Middle frontal gyrus (tissue), 1 donor: ENCODE measurements at regions not wholly inside any gene's neighbourhood (a gene's known extent, or its start where the extent isn't known, plus 50 kb on each side); places are given as distances from the start of the nearest gene placed in this dataset.
"Not testable (repeated sequence)": the region's sequence is repeated elsewhere in the genome, so short reads cannot be mapped to it uniquely, and the experiment has no call there.

Experiments used
- DNase-seq: peaks from one replicate; pipeline ENCODE4 v3.0.0-alpha.2; 2015; ENCODE audit warnings: low spot score; ENCODE audit errors: extremely low spot score

GRCh38 chr6:8628063-8628462 lies 192.7 kb upstream of the SLC35B3 start:
- DNase-seq: no peak

DNA sequence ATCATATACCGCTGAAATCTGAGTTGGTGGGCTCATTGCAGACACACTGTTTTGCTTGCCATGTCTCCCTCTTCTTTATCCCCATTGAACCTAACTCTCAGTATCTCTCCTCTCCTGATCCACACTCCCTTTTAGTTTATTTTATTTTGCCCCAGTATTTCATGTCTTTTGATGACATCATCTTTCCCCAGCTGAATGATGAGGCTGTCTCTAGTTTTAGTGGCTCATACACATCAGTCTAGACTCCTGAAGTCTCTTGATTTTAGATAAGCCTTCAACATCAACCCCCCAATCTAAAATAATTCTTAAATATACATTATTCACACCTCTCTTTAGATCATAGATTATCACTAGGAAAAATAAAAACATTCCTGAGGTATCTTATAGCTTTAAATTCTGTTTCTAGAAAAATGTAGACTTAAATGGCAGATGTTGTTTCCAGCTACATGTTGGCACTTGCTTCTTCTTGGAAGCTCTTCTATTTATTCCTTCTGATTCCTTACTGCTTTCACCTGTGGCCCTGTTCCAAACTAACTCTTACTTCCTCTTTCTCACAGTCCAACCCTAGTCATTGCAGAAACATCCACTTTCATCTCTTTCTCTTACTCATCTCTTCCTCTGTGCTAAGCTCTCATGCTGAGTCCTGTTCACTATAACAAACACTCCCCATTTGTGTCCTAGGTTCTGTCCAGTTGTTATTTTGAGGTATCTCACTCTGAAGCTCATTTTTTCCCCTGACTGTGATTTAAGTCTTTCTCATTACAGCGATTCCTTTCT lies 191.9 kb upstream of the SLC35B3 start:
- no peak for DNase-seq

GRCh38 chr6:8624665-8625064 lies 189.3 kb upstream of the SLC35B3 start:
- no peak for DNase-seq

DNA sequence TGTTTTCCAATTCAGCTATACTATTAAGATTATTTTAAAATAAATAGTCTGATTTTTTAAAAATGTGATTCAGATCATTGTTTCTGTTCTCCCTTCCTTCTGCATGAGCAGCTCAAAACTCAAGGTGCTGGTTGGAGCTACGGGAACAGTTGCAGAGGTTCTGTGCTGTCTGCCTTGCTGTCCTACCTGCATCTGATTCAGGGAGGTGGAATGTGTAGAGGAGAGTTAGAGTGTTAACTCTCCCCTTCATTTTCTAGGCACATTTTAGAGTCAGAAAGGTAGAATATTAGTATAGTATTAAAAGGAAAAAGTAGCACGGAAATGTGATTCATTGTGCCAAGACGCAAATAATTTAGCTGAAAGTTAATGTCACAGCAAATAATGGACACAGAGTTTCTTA lies 188.1 kb upstream of the SLC35B3 start:
- DNase-seq: no peak

DNA sequence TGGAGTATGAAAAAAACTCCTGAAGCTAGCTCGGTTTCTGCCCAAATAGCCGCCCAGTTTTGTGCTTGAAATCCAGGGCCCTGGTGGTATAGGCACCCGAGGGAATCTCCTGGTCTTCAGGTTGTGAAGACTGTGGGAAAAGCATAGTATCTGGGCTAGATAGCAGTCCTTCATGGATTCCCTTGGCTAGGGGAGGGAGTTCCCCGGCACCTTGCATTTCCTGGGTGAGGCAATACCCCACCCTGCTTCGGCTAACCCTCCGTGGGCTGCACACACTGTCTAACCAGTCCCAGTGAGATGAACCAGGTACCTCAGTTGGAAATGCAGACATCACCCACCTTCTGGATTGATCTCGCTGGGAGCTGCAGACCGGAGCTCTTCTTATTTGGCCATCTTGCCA lies 184.5 kb upstream of the SLC35B3 start:
- DNase-seq: no peak

- DNase-seq: not testable (repeated sequence)
Measured at GRCh38 chr6:8619408-8619807, 184.1 kb upstream of the SLC35B3 start.

DNA sequence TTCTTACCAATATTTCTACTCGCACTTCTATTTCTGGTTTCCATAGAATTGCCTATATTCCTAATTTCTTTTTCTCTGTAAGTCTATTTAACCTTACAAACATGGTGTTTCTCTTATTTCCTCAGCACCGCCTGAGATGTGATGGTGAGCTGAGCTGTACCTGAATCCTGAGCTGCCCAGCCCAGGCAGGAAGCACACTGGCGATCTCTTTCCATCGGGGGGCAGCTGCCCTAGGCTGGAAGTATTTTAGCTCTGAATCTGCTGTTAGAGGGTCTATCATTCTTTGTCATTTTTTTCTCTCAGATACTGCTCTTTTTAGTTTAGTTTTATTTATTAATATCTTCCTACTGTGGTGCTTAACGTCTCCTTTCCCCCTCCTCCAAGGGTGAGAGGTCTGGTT lies 173.4 kb upstream of the SLC35B3 start:
- no peak for DNase-seq

- no peak for DNase-seq
Measured at GRCh38 chr6:8589941-8590729, 154.8 kb upstream of the SLC35B3 start.

GRCh38 chr6:8588176-8588575 lies 152.8 kb upstream of the SLC35B3 start:
- DNase-seq: no peak

- DNase-seq: no peak
Measured at GRCh38 chr6:8583291-8583690, 147.9 kb upstream of the SLC35B3 start.

- no peak for DNase-seq
Measured at GRCh38 chr6:8579372-8579771, 144.0 kb upstream of the SLC35B3 start.

- no peak for DNase-seq
Measured at GRCh38 chr6:8578006-8578405, 142.7 kb upstream of the SLC35B3 start.

GRCh38 chr6:8574749-8575468 lies 139.6 kb upstream of the SLC35B3 start:
- no peak for DNase-seq

DNA sequence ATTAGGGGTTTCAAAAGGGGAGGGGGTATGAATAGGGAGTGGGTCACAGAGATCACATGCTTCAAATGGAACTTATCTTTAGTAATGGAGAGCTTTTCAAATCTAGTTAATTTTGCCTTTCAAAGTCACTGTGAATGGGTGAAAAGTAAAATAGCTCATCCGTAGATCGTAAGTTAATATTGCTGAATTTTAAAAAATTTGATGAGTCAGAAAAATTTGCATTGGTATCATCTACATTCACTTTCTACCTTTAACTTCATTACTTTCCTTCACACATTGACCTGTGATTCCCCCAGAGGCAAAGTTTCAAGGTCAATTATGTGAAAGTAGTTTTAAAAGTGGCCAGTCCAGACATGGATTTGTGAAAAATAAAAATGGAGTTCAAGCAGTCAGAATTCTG lies 139.0 kb upstream of the SLC35B3 start:
- no peak for DNase-seq

- DNase-seq: peak; percentile 20
Measured at GRCh38 chr6:8570256-8570920, 135.0 kb upstream of the SLC35B3 start.

GRCh38 chr6:8562125-8562524 lies 126.8 kb upstream of the SLC35B3 start:
- DNase-seq: no peak

- DNase-seq: no peak
Measured at GRCh38 chr6:8558953-8559352, 123.6 kb upstream of the SLC35B3 start.

- DNase-seq: no peak
Measured at GRCh38 chr6:8557014-8557748, 121.8 kb upstream of the SLC35B3 start.

- DNase-seq: no peak
Measured at GRCh38 chr6:8556370-8557013, 121.1 kb upstream of the SLC35B3 start.

- DNase-seq: no peak
Measured at GRCh38 chr6:8551993-8552392, 116.6 kb upstream of the SLC35B3 start.
